HK-2 (cell line): ENCODE measurements at regions not wholly inside any gene's neighbourhood (a gene's known extent, or its start where the extent isn't known, plus 50 kb on each side); places are given as distances from the start of the nearest gene placed in this dataset.

Experiments
- DNase-seq: peaks from one replicate; pipeline ENCODE4 v3.0.0-alpha.2; 2018; ENCODE audit not compliant: unreplicated experiment

DNA sequence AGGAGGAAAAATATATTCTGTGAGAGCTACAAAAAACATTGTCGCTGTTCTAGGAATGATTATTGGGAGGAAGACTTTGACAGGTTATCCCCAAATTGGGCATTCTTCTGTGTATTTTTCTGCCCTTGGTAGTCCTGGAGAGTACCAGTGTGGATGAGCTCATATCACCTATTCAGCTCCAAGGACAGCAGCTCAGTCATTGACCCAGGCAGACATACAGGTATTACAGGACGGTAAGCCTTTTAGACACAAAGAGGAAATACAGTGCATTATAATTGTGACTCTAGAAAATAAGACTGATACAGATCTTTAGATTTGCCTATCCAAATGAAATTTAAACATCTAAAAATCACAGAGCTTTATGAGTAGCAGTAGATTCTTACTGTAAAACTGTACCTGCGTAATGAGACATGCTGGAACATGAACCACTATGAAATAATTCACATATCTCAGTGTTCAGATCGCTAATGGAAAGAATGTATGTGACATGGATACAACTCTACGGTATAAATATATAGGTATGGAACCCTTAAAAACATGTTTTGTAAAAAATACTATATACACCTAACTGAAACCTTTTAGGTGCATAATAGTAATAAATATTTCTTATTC, 56.0 kb downstream of the PLK2 start:
- DNase-seq: no peak

DNA sequence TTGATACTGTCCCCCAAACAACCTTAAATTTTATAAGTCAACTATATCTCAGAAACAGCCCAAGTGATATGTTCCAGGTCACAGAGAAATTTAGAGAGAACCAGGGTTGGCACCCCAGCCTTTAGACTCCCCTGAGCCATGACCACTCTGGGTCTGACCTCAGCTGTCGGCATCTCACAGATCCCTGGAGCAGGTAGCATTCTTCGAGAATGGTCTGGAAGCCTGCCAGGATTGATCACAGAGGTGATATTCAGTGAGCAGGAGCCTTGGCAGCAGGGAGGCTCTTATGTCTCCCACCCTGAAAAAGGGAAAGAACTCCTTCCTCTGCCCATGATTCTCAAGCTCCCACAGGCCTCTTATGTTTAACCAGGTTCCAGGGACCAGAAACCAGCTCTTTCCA, 58.2 kb downstream of the PLK2 start:
- no peak for DNase-seq

GRCh38 chr5:58400737-58401136, 59.1 kb downstream of the PLK2 start:
- DNase-seq: no peak

DNA sequence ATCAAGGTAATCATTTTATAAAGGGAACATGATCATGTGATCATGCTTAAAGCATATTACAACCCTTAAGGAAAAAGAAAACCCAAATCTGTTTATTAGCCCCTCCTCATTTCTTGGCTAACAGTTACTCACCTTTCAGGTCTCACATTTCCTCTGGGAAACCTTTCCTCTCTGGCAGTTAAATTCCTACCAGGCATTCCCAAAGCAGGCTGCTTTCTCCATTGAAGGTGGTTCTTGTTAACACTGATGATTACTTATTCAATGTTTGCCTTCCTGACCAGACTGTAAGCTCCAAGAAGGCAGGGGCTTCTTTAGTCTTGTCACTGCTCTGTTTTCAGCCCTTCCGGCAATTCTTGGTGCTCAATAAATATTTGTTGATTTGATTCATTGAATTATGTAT, 59.9 kb downstream of the PLK2 start:
- DNase-seq: no peak

- DNase-seq: no peak
These were observed 65.5 kb downstream of the PLK2 start for GRCh38 chr5:58394339-58394738.

GRCh38 chr5:58393716-58394115, 66.2 kb downstream of the PLK2 start:
- DNase-seq: no peak

GRCh38 chr5:58392496-58392895, 67.4 kb downstream of the PLK2 start:
- no peak for DNase-seq

DNA sequence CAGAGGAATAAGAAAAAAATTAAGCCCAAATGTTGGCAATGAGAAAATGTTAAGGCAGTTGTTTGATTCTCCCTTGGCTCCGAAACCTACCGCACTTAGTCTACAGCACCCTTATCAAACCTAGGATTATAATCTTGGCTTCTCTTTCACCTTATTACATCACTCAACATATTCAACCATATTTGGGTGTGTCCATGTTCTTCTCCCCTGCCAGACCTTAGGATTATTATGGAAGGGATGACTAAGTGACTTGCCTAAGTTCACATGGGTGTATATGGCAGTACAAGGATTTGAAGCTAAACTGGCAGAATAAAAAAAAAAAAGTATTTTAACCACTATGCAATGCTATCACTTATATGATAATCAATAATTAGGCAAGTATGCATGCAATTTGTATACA, 76.4 kb downstream of the PLK2 start:
- DNase-seq: no peak

GRCh38 chr5:58382131-58382534, 77.8 kb downstream of the PLK2 start:
- DNase-seq: no peak

DNA sequence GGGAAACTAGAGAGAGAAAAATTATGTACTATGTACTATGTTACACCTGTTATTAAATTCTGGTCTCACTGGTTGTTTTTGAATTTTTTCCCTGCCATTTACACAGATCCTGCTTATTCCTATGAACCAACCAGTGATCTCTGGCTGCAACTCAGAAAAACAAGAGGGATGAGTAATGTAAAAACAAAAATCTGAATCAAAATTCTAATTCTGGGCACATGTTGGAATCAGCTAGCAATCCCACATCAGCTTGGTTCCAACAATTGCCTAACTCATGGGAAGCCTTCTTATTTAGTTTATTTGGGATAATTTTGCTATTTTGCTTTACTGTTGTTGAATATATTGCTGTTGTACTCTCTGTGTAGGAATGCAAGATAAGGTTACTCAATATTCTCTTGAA, 78.3 kb downstream of the PLK2 start:
- DNase-seq: no peak

DNA sequence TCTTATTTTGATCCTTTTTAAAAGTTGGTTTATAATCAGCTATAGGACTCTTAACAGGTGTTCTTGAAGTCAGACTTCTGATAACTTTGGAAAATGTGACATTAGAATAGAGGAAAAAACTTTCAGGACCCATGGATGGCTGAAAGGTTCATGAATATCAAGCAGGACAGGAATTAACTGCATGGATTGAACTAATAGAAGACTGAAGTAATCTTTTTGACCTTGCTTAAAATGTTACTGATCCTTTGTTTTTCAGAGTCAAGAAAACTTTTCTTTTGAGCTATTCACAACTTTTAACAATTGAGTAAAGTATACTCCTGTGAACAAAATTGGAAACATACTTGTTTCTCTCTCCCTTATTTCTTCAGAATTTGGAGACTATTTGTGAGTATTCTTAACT, 79.2 kb downstream of the PLK2 start:
- DNase-seq: no peak

DNA sequence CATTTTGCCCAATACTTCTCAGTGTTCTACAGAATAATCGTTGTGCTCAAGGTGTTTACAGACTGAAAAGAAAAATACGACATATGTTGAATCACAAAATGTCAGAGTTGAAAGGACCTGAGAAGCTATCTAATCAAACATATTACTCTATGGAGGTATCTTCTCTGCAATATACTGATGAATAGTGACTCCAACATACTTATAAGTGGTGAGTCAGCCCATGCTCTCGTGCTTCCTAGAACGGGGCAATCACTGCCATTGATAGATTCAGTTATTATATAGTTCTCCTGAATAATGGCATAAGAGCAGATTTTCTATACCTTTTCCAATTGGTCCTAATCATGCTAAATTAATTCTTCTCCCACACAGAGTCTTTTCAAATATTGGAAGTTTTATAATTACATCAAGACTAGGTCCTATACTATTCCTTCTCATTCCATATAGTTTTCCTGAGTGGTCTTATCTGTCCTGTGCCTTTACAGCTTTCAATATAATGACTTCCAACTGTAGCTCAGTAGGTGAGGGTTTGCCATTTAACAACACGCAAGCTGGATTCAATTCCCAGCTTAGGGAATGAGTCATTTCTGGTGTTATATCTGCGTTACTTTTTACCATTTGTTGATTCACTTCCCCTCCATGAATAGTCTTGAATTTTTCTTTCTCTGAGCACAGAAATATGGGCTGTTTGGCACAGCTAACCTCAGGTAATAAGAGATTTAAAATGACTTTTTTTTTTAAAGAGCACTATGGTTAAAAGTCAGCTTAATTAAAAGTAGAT, 81.1 kb downstream of the PLK2 start:
- no peak for DNase-seq

- no peak for DNase-seq
These were observed 89.3 kb downstream of the PLK2 start for GRCh38 chr5:58370606-58371005.

DNA sequence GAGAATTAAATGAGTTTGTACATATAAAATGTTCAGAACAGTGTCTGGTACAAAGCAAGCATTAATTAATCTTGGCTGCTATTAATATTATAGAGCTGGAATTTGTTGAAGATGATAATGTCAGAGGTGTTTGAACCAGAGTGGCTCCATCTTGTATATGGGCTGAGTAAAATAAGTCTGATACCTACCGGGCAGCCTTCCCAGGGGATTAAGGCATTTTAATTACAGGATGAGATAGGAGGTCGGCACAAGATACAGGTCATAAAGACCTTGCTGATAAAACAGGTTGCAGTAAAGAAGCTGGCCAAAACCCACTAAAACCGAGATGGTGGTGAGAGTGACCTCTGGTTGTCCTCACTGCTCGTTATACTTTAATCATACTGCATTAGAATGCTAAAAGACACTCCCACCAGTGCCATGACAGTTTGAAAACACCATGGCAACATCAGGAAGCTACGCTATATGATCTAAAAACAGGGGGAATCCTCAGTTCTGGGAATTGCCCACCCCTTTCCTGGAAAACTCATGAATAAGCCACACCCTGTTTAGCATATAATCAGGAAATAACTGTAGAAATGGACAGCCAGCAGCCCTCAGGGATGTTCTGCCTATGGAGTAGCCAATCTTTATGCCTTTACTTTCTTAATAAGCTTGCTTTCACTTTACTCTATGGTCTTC, 90.2 kb downstream of the PLK2 start:
- no peak for DNase-seq

DNA sequence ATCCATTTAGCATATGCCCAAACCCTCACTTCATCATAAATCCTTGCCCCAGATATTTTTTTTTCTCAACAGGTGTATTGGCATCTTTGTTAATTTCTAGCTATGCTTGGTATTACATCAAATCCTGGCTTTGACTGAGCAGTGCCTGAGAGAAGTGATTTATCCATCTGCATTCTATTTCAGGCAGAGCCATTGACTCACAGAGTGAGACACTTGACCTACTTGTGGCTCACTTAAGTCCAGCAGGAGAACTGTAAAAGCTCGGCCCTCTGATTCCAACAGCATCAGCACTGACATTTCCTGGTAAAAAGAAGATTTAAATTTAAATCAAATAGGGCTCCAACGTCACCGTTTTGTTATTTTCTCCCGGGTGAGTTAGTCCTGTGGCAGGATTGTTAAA, 93.4 kb downstream of the PLK2 start:
- no peak for DNase-seq

GRCh38 chr5:58365791-58366190, 94.1 kb downstream of the PLK2 start:
- DNase-seq: no peak

- no peak for DNase-seq
These were observed 96.2 kb downstream of the PLK2 start for GRCh38 chr5:58363461-58364249.

GRCh38 chr5:58362135-58362534, 97.8 kb downstream of the PLK2 start:
- no peak for DNase-seq

DNA sequence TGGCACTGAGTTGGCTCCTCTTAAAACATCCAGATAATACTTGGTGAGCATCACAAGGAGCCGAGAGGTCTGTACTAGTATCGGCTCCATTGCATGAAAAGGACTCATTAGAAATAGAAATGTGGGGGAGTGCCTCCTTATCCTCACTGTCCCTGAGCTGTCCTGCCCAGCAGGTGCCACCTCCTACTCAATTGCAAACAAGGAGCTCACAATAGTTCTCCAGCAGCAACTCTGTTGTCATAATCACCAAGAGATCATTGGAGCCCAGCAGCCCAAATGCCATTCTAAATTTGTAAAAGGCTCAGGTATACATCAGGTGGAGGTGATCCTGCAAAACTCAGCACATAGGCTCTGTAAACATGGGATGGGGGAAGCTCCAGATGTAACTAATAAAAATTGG, 99.1 kb downstream of the PLK2 start:
- no peak for DNase-seq

DNA sequence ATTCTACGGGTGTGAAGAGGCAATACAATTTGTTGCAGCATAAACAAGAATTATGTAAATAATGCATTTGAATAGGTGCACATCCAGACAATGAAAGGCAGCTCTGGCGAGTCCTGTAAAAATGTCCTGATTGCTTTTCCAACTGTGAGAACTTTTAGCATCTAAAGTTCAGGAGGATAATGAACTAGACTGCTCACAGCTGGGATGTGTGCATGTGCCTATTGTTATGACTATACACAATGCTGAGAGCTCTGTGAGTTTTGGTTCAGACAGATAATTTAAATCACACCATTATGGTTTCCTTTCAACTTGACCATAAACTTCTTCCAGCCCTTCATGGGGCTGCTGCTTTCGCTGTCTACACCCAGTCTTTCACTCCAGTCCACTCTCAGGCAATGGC, 99.9 kb downstream of the PLK2 start:
- no peak for DNase-seq

GRCh38 chr5:58358501-58359178, 101.2 kb downstream of the PLK2 start:
- DNase-seq: no peak
